ENCODE measurements at regions not wholly inside any gene's neighbourhood (a gene's known extent, or its start where the extent isn't known, plus 50 kb on each side); places are given as distances from the start of the nearest gene placed in this dataset.

DNA sequence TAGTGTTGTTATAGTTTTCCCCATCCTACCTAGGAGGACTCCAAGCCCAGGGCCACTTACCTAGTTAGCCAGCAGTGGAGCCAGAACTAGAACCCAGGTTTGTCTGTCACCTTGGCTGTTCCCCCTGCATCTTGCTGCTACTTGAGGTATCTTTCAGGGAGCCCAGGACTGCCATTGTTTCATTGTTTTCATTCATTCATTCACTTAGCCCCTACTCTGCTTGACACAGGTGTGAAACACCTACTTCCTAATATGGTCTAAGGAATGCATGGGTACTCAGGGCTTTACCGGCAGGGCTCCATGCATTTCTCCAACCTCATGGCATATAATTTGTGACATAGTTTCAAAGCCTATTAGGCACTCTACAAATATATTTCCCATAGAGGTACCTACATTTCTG is 266.6 kb upstream of the TPM1 start:
- TF ChIP-seq, protein P1, sequence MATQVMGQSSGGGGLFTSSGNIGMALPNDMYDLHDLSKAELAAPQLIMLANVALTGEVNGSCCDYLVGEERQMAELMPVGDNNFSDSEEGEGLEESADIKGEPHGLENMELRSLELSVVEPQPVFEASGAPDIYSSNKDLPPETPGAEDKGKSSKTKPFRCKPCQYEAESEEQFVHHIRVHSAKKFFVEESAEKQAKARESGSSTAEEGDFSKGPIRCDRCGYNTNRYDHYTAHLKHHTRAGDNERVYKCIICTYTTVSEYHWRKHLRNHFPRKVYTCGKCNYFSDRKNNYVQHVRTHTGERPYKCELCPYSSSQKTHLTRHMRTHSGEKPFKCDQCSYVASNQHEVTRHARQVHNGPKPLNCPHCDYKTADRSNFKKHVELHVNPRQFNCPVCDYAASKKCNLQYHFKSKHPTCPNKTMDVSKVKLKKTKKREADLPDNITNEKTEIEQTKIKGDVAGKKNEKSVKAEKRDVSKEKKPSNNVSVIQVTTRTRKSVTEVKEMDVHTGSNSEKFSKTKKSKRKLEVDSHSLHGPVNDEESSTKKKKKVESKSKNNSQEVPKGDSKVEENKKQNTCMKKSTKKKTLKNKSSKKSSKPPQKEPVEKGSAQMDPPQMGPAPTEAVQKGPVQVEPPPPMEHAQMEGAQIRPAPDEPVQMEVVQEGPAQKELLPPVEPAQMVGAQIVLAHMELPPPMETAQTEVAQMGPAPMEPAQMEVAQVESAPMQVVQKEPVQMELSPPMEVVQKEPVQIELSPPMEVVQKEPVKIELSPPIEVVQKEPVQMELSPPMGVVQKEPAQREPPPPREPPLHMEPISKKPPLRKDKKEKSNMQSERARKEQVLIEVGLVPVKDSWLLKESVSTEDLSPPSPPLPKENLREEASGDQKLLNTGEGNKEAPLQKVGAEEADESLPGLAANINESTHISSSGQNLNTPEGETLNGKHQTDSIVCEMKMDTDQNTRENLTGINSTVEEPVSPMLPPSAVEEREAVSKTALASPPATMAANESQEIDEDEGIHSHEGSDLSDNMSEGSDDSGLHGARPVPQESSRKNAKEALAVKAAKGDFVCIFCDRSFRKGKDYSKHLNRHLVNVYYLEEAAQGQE (IDR thresholded peaks at IDR 0.05; ENCODE audit: low read depth) = no peak
- TF ChIP-seq NFIC (IDR thresholded peaks at IDR 0.05) = no peak
- no peak for TF ChIP-seq YY1 (IDR thresholded peaks at IDR 0.05; ENCODE audit: low read depth)
- no peak for TF ChIP-seq ZBTB7A (IDR thresholded peaks at IDR 0.05; ENCODE audit: low read depth)
- TF ChIP-seq EP300 (IDR thresholded peaks at IDR 0.05; ENCODE audit: borderline replicate concordance) = no peak
- no peak for TF ChIP-seq TEAD4 (IDR thresholded peaks at IDR 0.05)
- TF ChIP-seq CEBPB (IDR thresholded peaks at IDR 0.05) = no peak
- no peak for TF ChIP-seq CREB1 (IDR thresholded peaks at IDR 0.05; ENCODE audit: low read depth)
- TF ChIP-seq TAF1 (IDR thresholded peaks at IDR 0.05; ENCODE audit: low read depth) = no peak
- TF ChIP-seq FOXM1 (IDR thresholded peaks at IDR 0.05; ENCODE audit: borderline replicate concordance, low read depth) = no peak
- TF ChIP-seq RAD21 (IDR thresholded peaks at IDR 0.05; ENCODE audit: low read depth) = no peak
- TF ChIP-seq EGR1 (IDR thresholded peaks at IDR 0.05) = no peak
- TF ChIP-seq TCF12 (IDR thresholded peaks at IDR 0.05; ENCODE audit: low read depth) = no peak
- TF ChIP-seq, protein P2, sequence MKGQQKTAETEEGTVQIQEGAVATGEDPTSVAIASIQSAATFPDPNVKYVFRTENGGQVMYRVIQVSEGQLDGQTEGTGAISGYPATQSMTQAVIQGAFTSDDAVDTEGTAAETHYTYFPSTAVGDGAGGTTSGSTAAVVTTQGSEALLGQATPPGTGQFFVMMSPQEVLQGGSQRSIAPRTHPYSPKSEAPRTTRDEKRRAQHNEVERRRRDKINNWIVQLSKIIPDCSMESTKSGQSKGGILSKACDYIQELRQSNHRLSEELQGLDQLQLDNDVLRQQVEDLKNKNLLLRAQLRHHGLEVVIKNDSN (IDR thresholded peaks at IDR 0.05) = no peak
